GM19239 (cell line): ENCODE measurements at regions not wholly inside any gene's neighbourhood (a gene's known extent, or its start where the extent isn't known, plus 50 kb on each side); places are given as distances from the start of the nearest gene placed in this dataset.

Experiments used
- DNase-seq: peaks from one replicate; pipeline ENCODE4 v3.0.0; 2011; ENCODE audit warnings: low spot score; ENCODE audit not compliant: insufficient read length
- FAIRE-seq: peaks from 2 replicates; lab custom pipeline; 2011; peaks lifted over from hg19 to GRCh38; lab: Jason Lieb, UNC

- FAIRE-seq (no peak), DNase-seq (no peak)
Observed at GRCh38 chr14:76305268-76305826, 70.6 kb upstream of the ESRRB start.

DNA sequence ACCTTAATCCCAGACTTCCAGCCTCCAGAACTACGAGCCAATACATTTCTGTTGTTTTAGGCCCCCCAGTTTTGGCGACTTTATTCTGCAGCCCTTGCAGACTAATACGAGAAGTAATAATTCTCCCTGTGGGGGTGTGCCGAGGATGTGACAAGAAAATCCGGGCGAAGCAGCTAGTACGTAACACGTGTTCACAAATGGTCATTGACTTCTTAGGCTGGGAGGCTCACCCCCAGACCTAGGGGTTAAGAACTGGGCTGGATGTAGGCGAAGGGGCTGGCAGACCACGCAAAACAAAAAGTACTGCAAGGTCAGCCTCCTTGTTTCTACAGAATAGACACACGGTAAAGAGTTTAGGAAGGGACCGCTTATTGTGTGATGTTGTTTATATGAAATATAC lies 69.8 kb upstream of the ESRRB start:
- FAIRE-seq (no peak), DNase-seq (no peak)

DNA sequence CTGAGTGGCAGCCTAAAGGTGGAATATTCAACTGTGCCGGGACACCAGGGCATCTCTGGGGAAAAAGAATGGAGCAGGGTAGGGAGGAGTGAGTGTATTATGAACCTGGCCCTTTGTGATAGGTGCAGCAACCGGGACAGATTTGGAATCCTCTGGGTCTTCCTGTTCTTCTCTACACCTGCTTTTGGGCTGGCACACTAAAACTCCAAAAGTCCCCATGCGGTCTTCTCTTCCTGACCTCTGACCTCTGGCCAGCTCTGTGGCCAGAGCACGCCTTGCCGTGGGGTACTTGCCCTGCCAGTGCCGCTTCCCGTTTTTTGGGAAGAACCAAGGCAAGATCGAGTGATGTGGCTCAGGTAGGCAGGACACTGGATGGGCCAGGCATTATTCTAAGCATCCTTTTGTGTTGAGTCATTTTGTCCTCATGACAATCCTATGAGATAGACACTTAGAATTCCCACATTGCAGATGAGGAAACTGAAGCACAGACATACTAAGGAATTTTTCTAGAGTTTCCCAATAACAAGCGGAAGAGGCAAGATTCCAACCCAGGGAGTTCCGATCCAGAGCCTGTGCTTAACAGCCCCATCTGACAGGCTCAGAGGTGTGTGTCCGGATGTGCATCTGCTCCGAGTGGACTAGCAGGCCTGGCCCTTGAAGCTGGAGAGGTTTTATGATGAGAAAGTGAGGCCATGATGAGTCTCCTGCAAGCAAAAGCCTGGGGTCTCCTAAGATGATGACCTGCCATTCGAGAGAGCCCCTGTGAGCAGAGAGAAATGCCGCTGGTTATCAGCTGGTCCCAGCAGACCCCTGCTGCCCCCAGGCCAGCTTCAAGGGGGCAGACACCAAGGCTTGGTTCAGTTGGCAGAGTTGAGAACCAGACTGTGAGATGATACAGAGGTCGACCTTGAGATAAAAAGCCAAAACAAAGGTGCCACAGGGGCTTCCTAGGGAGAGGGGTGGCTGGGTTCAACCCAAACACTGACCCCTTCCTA lies 67.9 kb upstream of the ESRRB start:
- DNase-seq (no peak), FAIRE-seq (no peak)

DNA sequence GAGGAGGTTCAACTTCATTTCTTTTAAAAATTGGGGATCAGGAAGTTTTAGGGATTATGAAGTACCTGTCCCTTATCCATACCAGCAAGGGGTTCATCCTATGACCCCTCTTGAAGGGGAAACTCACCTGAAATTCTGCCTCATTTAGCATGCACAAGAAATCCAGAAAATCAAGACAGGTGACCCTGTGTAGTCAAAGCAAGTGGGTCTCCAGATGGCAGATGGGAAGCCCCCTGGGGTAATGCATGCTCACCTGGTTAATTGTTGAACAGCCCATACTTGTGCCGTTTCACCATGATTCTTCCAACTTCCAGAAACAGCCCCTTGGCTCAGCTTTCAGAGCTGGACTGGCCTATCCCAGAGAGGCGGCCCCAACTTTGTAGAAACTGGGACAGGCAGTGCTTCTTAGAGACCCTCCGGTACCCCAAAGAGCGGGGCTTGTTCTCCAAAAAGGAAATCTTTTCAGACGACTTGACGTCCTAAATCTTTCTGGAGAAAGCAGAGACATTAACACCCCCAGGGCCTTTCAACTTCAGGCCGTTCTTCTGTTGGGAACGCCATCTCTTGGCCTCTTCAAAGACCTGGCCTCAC lies 66.3 kb upstream of the ESRRB start:
- DNase-seq, result no peak
- no peak for FAIRE-seq

DNA sequence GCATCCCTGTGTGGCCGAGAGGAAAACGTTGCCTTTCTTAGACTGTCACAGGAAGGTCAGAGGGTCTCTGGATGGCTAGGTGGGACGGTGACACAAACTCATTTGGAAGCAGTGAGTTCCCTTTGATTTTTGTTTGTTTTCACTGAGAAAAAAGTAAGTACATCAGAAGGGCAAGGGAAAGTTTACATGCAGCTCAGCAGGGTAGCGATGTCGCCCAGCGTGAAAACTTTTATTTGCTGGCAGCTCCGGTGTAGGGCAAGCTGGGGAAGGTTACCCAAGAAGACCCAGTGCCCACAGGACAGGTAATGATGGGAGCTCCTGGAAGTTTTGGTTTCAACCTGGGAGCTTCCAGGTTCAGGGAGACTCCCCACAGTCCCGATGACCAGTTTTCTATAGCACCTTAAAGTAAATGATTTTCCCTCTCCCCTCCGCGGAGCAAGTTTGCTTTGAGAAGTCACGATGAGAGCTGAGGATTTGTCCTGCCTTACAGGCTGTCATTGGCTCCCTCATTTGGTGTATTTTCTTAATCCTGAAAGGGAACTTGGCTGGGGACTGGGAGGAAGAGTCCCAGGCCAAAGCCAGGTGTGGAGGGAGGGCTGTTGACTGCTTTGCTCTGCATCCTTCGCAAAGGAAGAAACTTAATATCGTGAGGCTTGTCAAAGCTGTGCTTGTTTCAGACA lies 64.7 kb upstream of the ESRRB start:
- DNase-seq (no peak), FAIRE-seq (no peak)

DNA sequence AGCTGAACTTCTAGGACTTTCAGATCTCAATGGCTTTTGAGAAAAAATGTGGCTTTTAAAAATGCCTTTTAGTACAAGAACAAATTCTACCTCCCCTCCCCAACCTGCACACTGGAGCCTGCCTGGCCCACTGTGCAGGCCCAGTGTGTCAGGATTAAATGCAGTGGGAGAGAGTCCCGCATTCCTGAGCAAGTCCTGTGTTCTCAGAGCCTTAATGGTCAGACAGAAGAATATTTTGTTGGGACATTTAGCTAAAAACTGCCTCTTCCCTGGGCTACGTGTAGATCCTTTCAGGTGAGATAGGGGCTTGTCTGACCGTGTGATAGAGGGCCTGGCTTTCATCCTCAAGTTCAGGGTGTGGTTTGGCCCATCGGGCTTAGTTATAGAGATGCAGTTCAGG lies 63.1 kb upstream of the ESRRB start:
- DNase-seq (no peak), FAIRE-seq (no peak)

- FAIRE-seq (no peak), DNase-seq (no peak)
Observed at GRCh38 chr14:76313303-76313702, 62.6 kb upstream of the ESRRB start.

GRCh38 chr14:76313852-76314251 lies 62.1 kb upstream of the ESRRB start:
- DNase-seq (no peak), FAIRE-seq (no peak)

- DNase-seq (no peak), FAIRE-seq (no peak)
Observed at GRCh38 chr14:76314521-76315034, 61.4 kb upstream of the ESRRB start.

GRCh38 chr14:76320486-76320885 lies 55.5 kb upstream of the ESRRB start:
- FAIRE-seq (no peak), DNase-seq (no peak)

GRCh38 chr14:76320975-76321374 lies 55.0 kb upstream of the ESRRB start:
- DNase-seq, result no peak
- no peak for FAIRE-seq

- no peak for FAIRE-seq
- no peak for DNase-seq
Observed at GRCh38 chr14:76322594-76323220, 53.2 kb upstream of the ESRRB start.

- no peak for DNase-seq
- no peak for FAIRE-seq
Observed at GRCh38 chr14:76323331-76324050, 52.4 kb upstream of the ESRRB start.

- DNase-seq, result no peak
- FAIRE-seq, result no peak
Observed at GRCh38 chr14:76324133-76324532, 51.8 kb upstream of the ESRRB start.
